GM23338 (cell line): ENCODE measurements at regions not wholly inside any gene's neighbourhood (a gene's known extent, or its start where the extent isn't known, plus 50 kb on each side); places are given as distances from the start of the nearest gene placed in this dataset.

Source experiments
- ATAC-seq: fragments of 200-7000 bp; cut with Tn5 transposase; 3 replicates; pipeline ENCODE4 v1.9.1; 2020
- DNase-seq: peaks from one replicate; pipeline ENCODE4 v3.0.0-alpha.2; 2015; ENCODE audit warnings: low spot score
- H2AFZ ChIP-seq: fragments of 200-600 bp; sonication (generic); 2 replicates; pipeline ENCODE4 v1.8.0; 2016; ENCODE audit warnings: antibody characterized with exemption, mild to moderate bottlenecking, moderate library complexity
- H3F3A ChIP-seq: fragments of 200-600 bp; sonication (generic); replicated peaks from 2 replicates; pipeline ENCODE4 v1.8.0; 2017; ENCODE audit warnings: antibody characterized with exemption, mixed run types, low read depth
- H3K27ac ChIP-seq: fragments of 200-600 bp; sonication (generic); 2 replicates; pipeline ENCODE4 v1.6.1; 2016; ENCODE audit warnings: low read depth
- H3K27me3 ChIP-seq: fragments of 200-600 bp; sonication (generic); 2 replicates; pipeline ENCODE4 v1.8.0; 2016; ENCODE audit warnings: mild to moderate bottlenecking, mixed run types, moderate library complexity; ENCODE audit not compliant: insufficient read depth
- H3K36me3 ChIP-seq: fragments of 200-600 bp; sonication (generic); 2 replicates; pipeline ENCODE4 v1.8.0; 2016; ENCODE audit warnings: mild to moderate bottlenecking; ENCODE audit not compliant: insufficient read depth
- H3K4me1 ChIP-seq: fragments of 200-600 bp; sonication (generic); 2 replicates; pipeline ENCODE4 v1.8.0; 2016; ENCODE audit warnings: mild to moderate bottlenecking, moderate library complexity; ENCODE audit not compliant: insufficient read depth
- H3K4me2 ChIP-seq: fragments of 200-600 bp; sonication (generic); 2 replicates; pipeline ENCODE4 v1.7.1; 2017; ENCODE audit warnings: mixed run types
- H3K4me3 ChIP-seq: fragments of 200-600 bp; sonication (generic); 2 replicates; pipeline ENCODE4 v1.6.1; 2016; ENCODE audit warnings: mixed run types
- H3K79me2 ChIP-seq: fragments of 200-600 bp; sonication (generic); replicated peaks from 2 replicates; pipeline ENCODE4 v1.8.0; 2017; ENCODE audit warnings: mild to moderate bottlenecking; ENCODE audit not compliant: insufficient read depth
- H3K9me2 ChIP-seq: fragments of 200-600 bp; sonication (generic); 2 replicates; pipeline ENCODE4 v1.8.0; 2017; ENCODE audit not compliant: insufficient read depth
- H4K20me1 ChIP-seq: fragments of 200-600 bp; sonication (generic); replicated peaks from 2 replicates; pipeline ENCODE4 v1.8.0; 2017; ENCODE audit warnings: mild to moderate bottlenecking; ENCODE audit not compliant: insufficient read depth
- H3K27ac Mint-ChIP-seq: 2 replicates; pipeline ENCODE4 v1.8.0; 2020; ENCODE audit warnings: inconsistent platforms, mild to moderate bottlenecking, moderate library complexity, mixed read lengths
- H3K27me3 Mint-ChIP-seq: 3 replicates; pipeline ENCODE4 v1.8.0; 2022; ENCODE audit warnings: low read depth, mild to moderate bottlenecking, moderate library complexity, mixed read lengths, inconsistent platforms; ENCODE audit not compliant: insufficient read depth, poor library complexity
- H3K36me3 Mint-ChIP-seq: 3 replicates; pipeline ENCODE4 v1.8.0; 2021; ENCODE audit warnings: low read depth, mild to moderate bottlenecking, inconsistent platforms, moderate library complexity, mixed read lengths
- H3K4me1 Mint-ChIP-seq: 3 replicates; pipeline ENCODE4 v1.8.0; 2020; ENCODE audit warnings: mild to moderate bottlenecking, inconsistent platforms, mixed read lengths
- H3K4me3 Mint-ChIP-seq: 3 replicates; pipeline ENCODE4 v1.8.0; 2021; ENCODE audit warnings: moderate library complexity, mild to moderate bottlenecking, inconsistent platforms, mixed read lengths
- H3K9me3 Mint-ChIP-seq: 3 replicates; pipeline ENCODE4 v1.8.0; 2020; ENCODE audit warnings: moderate library complexity, mild to moderate bottlenecking, inconsistent platforms, mixed read lengths
- EZH2 ChIP-seq: fragments of 200-600 bp; sonication (generic); IDR thresholded peaks from one replicate; pipeline ENCODE4 v1.8.0; 2017; ENCODE audit warnings: antibody characterized with exemption, mild to moderate bottlenecking, low read depth; ENCODE audit not compliant: unreplicated experiment
- EZH2phosphoT487 ChIP-seq: fragments of 200-600 bp; sonication (generic); IDR thresholded peaks from one replicate; pipeline ENCODE4 v1.8.1; 2018; ENCODE audit warnings: antibody characterized with exemption; ENCODE audit not compliant: unreplicated experiment
- JUNB ChIP-seq: IDR thresholded peaks from one replicate; pipeline ENCODE4 v1.6.1; 2016; ENCODE audit warnings: antibody characterized with exemption; ENCODE audit not compliant: unreplicated experiment
- REST ChIP-seq: IDR thresholded peaks from one replicate; pipeline ENCODE4 v1.6.1; 2018; ENCODE audit warnings: antibody characterized with exemption; ENCODE audit not compliant: unreplicated experiment
- ZNF462 ChIP-seq: fragments of 250-450 bp; sonication (Bioruptor Pico); IDR thresholded peaks from 2 replicates; pipeline ENCODE4 v1.5.0; 2020; ENCODE audit warnings: mild to moderate bottlenecking, moderate library complexity
- TF ChIP-seq, protein P1 (sequence below): IDR thresholded peaks from 2 replicates; pipeline ENCODE4 v1.6.1; 2016; ENCODE audit warnings: antibody characterized with exemption

- H3K9me2 ChIP-seq = no peaks in the 10 kb centered on the region
- no peak for ATAC-seq
- peaks cover 1% of the 10 kb centered on the region for H3K27me3 Mint-ChIP-seq
Observed at GRCh38 chr2:21947046-21947445, 823.3 kb downstream of the TDRD15 start.

More at GRCh38 chr2:21947046-21947445, 823.3 kb downstream of the TDRD15 start:
- Mint-ChIP-seq H3K36me3 (no peaks in the 10 kb centered on the region), H3K4me3 (no peak overlapping the region), H3K27ac (no peak overlapping the region), H3K9me3 (no peaks in the 10 kb centered on the region), H3K4me1 (no peaks in the 10 kb centered on the region)
- Histone ChIP-seq H3K27me3 (no peaks in the 10 kb centered on the region), H3K36me3 (no peaks in the 10 kb centered on the region), H2AFZ (no peak overlapping the region), H3K4me3 (no peak overlapping the region), H3K27ac (no peak overlapping the region), H3K4me2 (no peak overlapping the region), H4K20me1 (no peaks in the 10 kb centered on the region), H3K79me2 (no peaks in the 10 kb centered on the region), H3F3A (no peaks in the 10 kb centered on the region), H3K4me1 (no peaks in the 10 kb centered on the region)
- no peak for TF ChIP-seq JUNB
- TF ChIP-seq, protein P1, sequence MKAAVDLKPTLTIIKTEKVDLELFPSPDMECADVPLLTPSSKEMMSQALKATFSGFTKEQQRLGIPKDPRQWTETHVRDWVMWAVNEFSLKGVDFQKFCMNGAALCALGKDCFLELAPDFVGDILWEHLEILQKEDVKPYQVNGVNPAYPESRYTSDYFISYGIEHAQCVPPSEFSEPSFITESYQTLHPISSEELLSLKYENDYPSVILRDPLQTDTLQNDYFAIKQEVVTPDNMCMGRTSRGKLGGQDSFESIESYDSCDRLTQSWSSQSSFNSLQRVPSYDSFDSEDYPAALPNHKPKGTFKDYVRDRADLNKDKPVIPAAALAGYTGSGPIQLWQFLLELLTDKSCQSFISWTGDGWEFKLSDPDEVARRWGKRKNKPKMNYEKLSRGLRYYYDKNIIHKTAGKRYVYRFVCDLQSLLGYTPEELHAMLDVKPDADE = no peak
- no peak for TF ChIP-seq EZH2
- no peak for TF ChIP-seq ZNF462 (CRISPR knock-in tag)
- TF ChIP-seq REST = no peak
- no peak for TF ChIP-seq EZH2phosphoT487
- DNase-seq = no peak
